ENCODE measurements at regions not wholly inside any gene's neighbourhood (a gene's known extent, or its start where the extent isn't known, plus 50 kb on each side); places are given as distances from the start of the nearest gene placed in this dataset.

DNA sequence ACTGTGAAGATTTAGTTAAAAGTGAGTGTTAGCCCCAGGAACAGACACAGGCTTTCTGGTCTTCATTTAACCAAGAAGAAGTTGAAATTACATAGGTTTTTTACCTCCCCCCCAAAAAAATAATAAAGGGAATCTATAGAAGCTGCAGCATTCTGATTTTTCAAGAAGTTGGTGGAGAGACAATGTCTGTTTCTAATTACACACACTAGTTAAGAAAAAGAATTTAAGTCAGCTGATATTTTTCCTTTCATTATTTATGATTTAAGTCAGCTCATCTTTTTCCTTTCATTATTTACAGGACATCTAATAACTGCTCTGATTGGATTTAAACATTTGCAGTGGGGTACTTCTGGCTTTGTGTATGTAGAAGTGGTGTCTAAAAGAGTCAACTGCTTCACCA, 201.4 kb upstream of the NRP1 start:
- TF ChIP-seq, protein P1, sequence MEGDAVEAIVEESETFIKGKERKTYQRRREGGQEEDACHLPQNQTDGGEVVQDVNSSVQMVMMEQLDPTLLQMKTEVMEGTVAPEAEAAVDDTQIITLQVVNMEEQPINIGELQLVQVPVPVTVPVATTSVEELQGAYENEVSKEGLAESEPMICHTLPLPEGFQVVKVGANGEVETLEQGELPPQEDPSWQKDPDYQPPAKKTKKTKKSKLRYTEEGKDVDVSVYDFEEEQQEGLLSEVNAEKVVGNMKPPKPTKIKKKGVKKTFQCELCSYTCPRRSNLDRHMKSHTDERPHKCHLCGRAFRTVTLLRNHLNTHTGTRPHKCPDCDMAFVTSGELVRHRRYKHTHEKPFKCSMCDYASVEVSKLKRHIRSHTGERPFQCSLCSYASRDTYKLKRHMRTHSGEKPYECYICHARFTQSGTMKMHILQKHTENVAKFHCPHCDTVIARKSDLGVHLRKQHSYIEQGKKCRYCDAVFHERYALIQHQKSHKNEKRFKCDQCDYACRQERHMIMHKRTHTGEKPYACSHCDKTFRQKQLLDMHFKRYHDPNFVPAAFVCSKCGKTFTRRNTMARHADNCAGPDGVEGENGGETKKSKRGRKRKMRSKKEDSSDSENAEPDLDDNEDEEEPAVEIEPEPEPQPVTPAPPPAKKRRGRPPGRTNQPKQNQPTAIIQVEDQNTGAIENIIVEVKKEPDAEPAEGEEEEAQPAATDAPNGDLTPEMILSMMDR (IDR thresholded peaks at IDR 0.05): no peak
- no peak for TF ChIP-seq POLR2A (IDR thresholded peaks at IDR 0.05)
- no peak for TF ChIP-seq POLR2AphosphoS5 (IDR thresholded peaks at IDR 0.05)
